Natural killer cell treated with Interleukin-12 subunit alpha and Interleukin-12 subunit beta and Interleukin-15 and Interleukin-18, amount 100 ng/mL, for 72 hours (primary cell): ENCODE measurements at regions not wholly inside any gene's neighbourhood (a gene's known extent, or its start where the extent isn't known, plus 50 kb on each side); places are given as distances from the start of the nearest gene placed in this dataset.

Experiments used
- ATAC-seq, 2 donors: fragments of 150-1000 bp; cut with Tn5 transposase in 1 of 2; sonication (Bioruptor Pico), chemical (Tn5 transposase) in 1 of 2; 2 replicates each; pipeline ENCODE4 v1.10.0; 2021
- DNase-seq: peaks from one replicate; pipeline ENCODE4 v3.0.0; 2022; ENCODE audit warnings: low spot score
- H3K27ac Mint-ChIP-seq, 2 donors: 1 replicate in 1 of 2; 2 replicates in 1 of 2; pipeline ENCODE4 v1.8.0; 2022; ENCODE audit warnings: mixed read lengths in 2 of 2, mild to moderate bottlenecking in 1 of 2, moderate library complexity in 1 of 2
- H3K27me3 Mint-ChIP-seq, 2 donors: 1 replicate in 1 of 2; 2 replicates in 1 of 2; pipeline ENCODE4 v1.8.0; 2022; ENCODE audit warnings: mixed read lengths in 2 of 2
- H3K36me3 Mint-ChIP-seq: one replicate; pipeline ENCODE4 v1.8.0; 2022; ENCODE audit warnings: mixed read lengths
- H3K4me1 Mint-ChIP-seq, 2 donors: 1 replicate in 1 of 2; 2 replicates in 1 of 2; pipeline ENCODE4 v1.8.0; 2022; ENCODE audit warnings: low read depth in 2 of 2, mixed read lengths in 2 of 2, mild to moderate bottlenecking in 1 of 2
- H3K4me3 Mint-ChIP-seq: one replicate; pipeline ENCODE4 v1.8.0; 2022; ENCODE audit warnings: mixed read lengths
- H3K9me3 Mint-ChIP-seq: 2 replicates; pipeline ENCODE4 v1.8.0; 2022; ENCODE audit warnings: mixed read lengths

- no peak for ATAC-seq
- H3K27me3 Mint-ChIP-seq = peaks cover 0 to 15% of the 10 kb centered on the region in 2 donors
- H3K4me1 Mint-ChIP-seq = peaks cover 4 to 5% of the 10 kb centered on the region in 2 donors
- no peak overlapping the region for H3K27ac Mint-ChIP-seq
- no peaks in the 10 kb centered on the region for H3K36me3 Mint-ChIP-seq
- H3K9me3 Mint-ChIP-seq = no peaks in the 10 kb centered on the region
- H3K4me3 Mint-ChIP-seq = no peak overlapping the region
- DNase-seq = no peak
These were observed 363.5 kb downstream of the BCOR start for GRCh38 chrX:39734174-39734776.

- Mint-ChIP-seq H3K4me1 (no peaks in the 10 kb centered on the region), H3K9me3 (no peaks in the 10 kb centered on the region), H3K36me3 (no peaks in the 10 kb centered on the region), H3K27ac (no peak overlapping the region), H3K4me3 (no peak overlapping the region), H3K27me3 (peaks cover 0 to 8% of the 10 kb centered on the region in 2 donors)
- DNase-seq (no peak), ATAC-seq (no peak)
These were observed 361.2 kb downstream of the BCOR start for GRCh38 chrX:39736216-39737211.

GRCh38 chrX:39739585-39739984 is 358.2 kb downstream of the BCOR start:
- ATAC-seq (no peak), DNase-seq (no peak)
- no peak overlapping the region for H3K4me3 Mint-ChIP-seq
- no peaks in the 10 kb centered on the region for H3K36me3 Mint-ChIP-seq
- peaks cover 0 to 3% of the 10 kb centered on the region in 2 donors for H3K27me3 Mint-ChIP-seq
- no peak overlapping the region for H3K27ac Mint-ChIP-seq
- H3K4me1 Mint-ChIP-seq = no peaks in the 10 kb centered on the region
- H3K9me3 Mint-ChIP-seq = no peaks in the 10 kb centered on the region

DNA sequence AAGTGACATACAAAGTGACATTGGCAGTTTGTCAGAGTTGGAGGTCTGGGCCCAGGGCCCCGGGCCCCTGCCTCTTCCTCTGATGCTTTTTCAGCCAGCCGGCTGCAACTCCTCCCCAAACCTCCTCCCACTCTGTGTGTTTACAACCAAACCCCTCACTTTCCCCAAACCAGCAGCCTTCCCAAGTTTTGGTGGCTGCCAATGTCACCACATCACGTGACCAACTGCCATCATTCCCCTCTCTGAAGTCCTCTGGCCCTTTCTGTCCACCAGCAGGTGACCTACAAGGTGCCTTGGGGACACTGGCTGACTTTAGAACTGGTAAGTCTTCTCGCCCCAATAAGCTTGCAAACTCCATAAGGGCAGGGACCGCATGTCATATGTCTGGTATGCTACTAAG is 357.7 kb downstream of the BCOR start:
- Mint-ChIP-seq H3K27ac (no peak overlapping the region), H3K27me3 (peaks cover 0 to 4% of the 10 kb centered on the region in 2 donors), H3K36me3 (no peaks in the 10 kb centered on the region), H3K4me1 (no peaks in the 10 kb centered on the region), H3K4me3 (no peak overlapping the region), H3K9me3 (no peaks in the 10 kb centered on the region)
- no peak for DNase-seq
- ATAC-seq = no peak

DNA sequence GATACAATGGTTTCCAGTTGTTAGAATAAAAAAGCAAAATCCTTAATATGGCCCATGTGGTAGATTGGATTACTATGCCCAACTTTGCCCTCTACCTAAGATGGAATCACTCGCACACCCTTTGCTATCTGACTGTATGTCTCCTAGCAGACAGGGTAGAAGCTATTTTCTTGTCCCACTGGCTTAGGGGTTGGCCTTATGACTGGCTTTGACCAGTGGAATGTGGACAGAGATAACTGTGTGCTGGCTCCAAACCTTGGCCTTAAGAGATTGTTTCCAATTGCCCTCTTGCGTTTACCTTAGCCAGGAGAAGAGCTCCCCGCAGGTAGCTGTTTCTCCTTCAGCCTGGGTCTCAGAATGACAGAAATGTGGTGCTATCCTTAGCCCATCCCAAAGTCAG is 355.9 kb downstream of the BCOR start:
- H3K9me3 Mint-ChIP-seq = no peaks in the 10 kb centered on the region
- H3K4me1 Mint-ChIP-seq = no peaks in the 10 kb centered on the region
- H3K36me3 Mint-ChIP-seq = no peaks in the 10 kb centered on the region
- H3K27me3 Mint-ChIP-seq = peaks cover 0 to 6% of the 10 kb centered on the region in 2 donors
- DNase-seq (no peak), ATAC-seq (no peak)
- no peak overlapping the region for H3K27ac Mint-ChIP-seq
- H3K4me3 Mint-ChIP-seq = no peak overlapping the region

- Mint-ChIP-seq H3K36me3 (no peaks in the 10 kb centered on the region), H3K4me3 (no peak overlapping the region), H3K9me3 (no peaks in the 10 kb centered on the region), H3K27me3 (peaks cover 0 to 6% of the 10 kb centered on the region in 2 donors), H3K4me1 (peaks cover 0 to 3% of the 10 kb centered on the region in 2 donors), H3K27ac (no peak overlapping the region)
- ATAC-seq (no peak), DNase-seq (no peak)
These were observed 351.9 kb downstream of the BCOR start for GRCh38 chrX:39745818-39746217.

GRCh38 chrX:39749135-39749534 is 348.6 kb downstream of the BCOR start:
- no peaks in the 10 kb centered on the region for H3K9me3 Mint-ChIP-seq
- no peak overlapping the region for H3K27ac Mint-ChIP-seq
- no peaks in the 10 kb centered on the region for H3K36me3 Mint-ChIP-seq
- no peak for ATAC-seq
- H3K27me3 Mint-ChIP-seq = peaks cover 0 to 5% of the 10 kb centered on the region in 2 donors
- DNase-seq = no peak
- no peak overlapping the region for H3K4me3 Mint-ChIP-seq
- peaks cover 0 to 6% of the 10 kb centered on the region in 2 donors for H3K4me1 Mint-ChIP-seq

GRCh38 chrX:39749728-39750127 is 348.0 kb downstream of the BCOR start:
- ATAC-seq (no peak), DNase-seq (no peak)
- peaks cover 0 to 5% of the 10 kb centered on the region in 2 donors for H3K27me3 Mint-ChIP-seq
- H3K9me3 Mint-ChIP-seq = no peaks in the 10 kb centered on the region
- peaks cover 0 to 6% of the 10 kb centered on the region in 2 donors for H3K4me1 Mint-ChIP-seq
- no peak overlapping the region for H3K27ac Mint-ChIP-seq
- no peaks in the 10 kb centered on the region for H3K36me3 Mint-ChIP-seq
- no peak overlapping the region for H3K4me3 Mint-ChIP-seq

- peaks cover 0 to 6% of the 10 kb centered on the region in 2 donors for H3K4me1 Mint-ChIP-seq
- no peaks in the 10 kb centered on the region for H3K36me3 Mint-ChIP-seq
- H3K9me3 Mint-ChIP-seq = no peaks in the 10 kb centered on the region
- H3K4me3 Mint-ChIP-seq = no peak overlapping the region
- H3K27ac Mint-ChIP-seq = no peak overlapping the region
- DNase-seq = no peak
- ATAC-seq = no peak
- H3K27me3 Mint-ChIP-seq = peaks cover 0 to 2% of the 10 kb centered on the region in 2 donors
These were observed 347.4 kb downstream of the BCOR start for GRCh38 chrX:39750256-39750790.

DNA sequence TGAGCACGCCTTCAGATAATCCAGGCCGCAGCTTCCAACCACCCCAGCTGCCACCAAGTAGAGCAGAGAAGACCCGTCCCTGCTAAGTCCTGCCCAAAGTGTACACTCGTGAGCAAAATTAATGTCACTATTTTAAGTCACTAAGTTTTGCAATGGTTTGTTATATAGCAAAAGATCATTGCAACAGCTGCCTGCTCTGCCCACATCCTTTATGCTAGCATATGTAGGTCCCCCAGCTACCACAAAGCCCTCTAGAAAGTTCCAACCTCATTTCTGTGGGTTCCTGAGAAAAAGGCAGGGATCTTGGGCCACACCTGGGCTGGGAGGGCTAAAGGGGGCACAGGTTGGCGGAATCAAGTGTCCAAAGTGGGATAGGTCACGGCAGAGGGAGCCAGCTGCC is 346.9 kb downstream of the BCOR start:
- Mint-ChIP-seq H3K4me3 (no peak overlapping the region), H3K4me1 (peaks cover 0 to 6% of the 10 kb centered on the region in 2 donors), H3K9me3 (no peaks in the 10 kb centered on the region), H3K27me3 (peaks cover 0 to 2% of the 10 kb centered on the region in 2 donors), H3K27ac (no peak overlapping the region), H3K36me3 (no peaks in the 10 kb centered on the region)
- ATAC-seq (peak in 1 of 2 donors; percentile 11), DNase-seq (no peak)

GRCh38 chrX:39752815-39753214 is 344.9 kb downstream of the BCOR start:
- ATAC-seq (no peak), DNase-seq (no peak)
- H3K27ac Mint-ChIP-seq = no peak overlapping the region
- no peaks in the 10 kb centered on the region for H3K9me3 Mint-ChIP-seq
- no peaks in the 10 kb centered on the region for H3K36me3 Mint-ChIP-seq
- H3K4me3 Mint-ChIP-seq = no peak overlapping the region
- peaks cover 0 to 6% of the 10 kb centered on the region in 2 donors for H3K4me1 Mint-ChIP-seq
- H3K27me3 Mint-ChIP-seq = peaks cover 0 to 2% of the 10 kb centered on the region in 2 donors

GRCh38 chrX:39753293-39753996 is 344.3 kb downstream of the BCOR start:
- H3K36me3 Mint-ChIP-seq = no peaks in the 10 kb centered on the region
- no peak overlapping the region for H3K27ac Mint-ChIP-seq
- DNase-seq = no peak
- peaks cover 0 to 6% of the 10 kb centered on the region in 2 donors for H3K4me1 Mint-ChIP-seq
- H3K27me3 Mint-ChIP-seq = peaks cover 0 to 2% of the 10 kb centered on the region in 2 donors
- H3K4me3 Mint-ChIP-seq = no peak overlapping the region
- no peak for ATAC-seq
- no peaks in the 10 kb centered on the region for H3K9me3 Mint-ChIP-seq

- Mint-ChIP-seq H3K36me3 (no peaks in the 10 kb centered on the region), H3K4me3 (no peak overlapping the region), H3K4me1 (peaks cover 0 to 6% of the 10 kb centered on the region in 2 donors), H3K27ac (no peak overlapping the region), H3K9me3 (no peaks in the 10 kb centered on the region), H3K27me3 (peaks cover 0 to 2% of the 10 kb centered on the region in 2 donors)
- no peak for ATAC-seq
- DNase-seq = no peak
These were observed 342.4 kb downstream of the BCOR start for GRCh38 chrX:39755143-39756032.
